Nephron progenitor cell (in vitro differentiated cells): ENCODE measurements at regions not wholly inside any gene's neighbourhood (a gene's known extent, or its start where the extent isn't known, plus 50 kb on each side); places are given as distances from the start of the nearest gene placed in this dataset.

Experiments used
- DNase-seq: peaks from one replicate; pipeline ENCODE4 v3.0.0; 2021
- H3K27ac Mint-ChIP-seq: 2 replicates; pipeline ENCODE4 v1.8.0; 2021; ENCODE audit warnings: mild to moderate bottlenecking, moderate library complexity, mixed read lengths
- H3K27me3 Mint-ChIP-seq: 2 replicates; pipeline ENCODE4 v1.8.0; 2021; ENCODE audit warnings: mild to moderate bottlenecking, low read depth, mixed read lengths; ENCODE audit not compliant: poor library complexity
- H3K36me3 Mint-ChIP-seq: 2 replicates; pipeline ENCODE4 v1.8.0; 2021; ENCODE audit warnings: low read depth, mixed read lengths
- H3K4me1 Mint-ChIP-seq: 2 replicates; pipeline ENCODE4 v1.8.0; 2021; ENCODE audit warnings: mixed read lengths
- H3K4me3 Mint-ChIP-seq: 2 replicates; pipeline ENCODE4 v1.8.0; 2021; ENCODE audit warnings: mild to moderate bottlenecking, moderate library complexity, mixed read lengths
- H3K9me3 Mint-ChIP-seq: 2 replicates; pipeline ENCODE4 v1.8.0; 2021; ENCODE audit warnings: mild to moderate bottlenecking, moderate library complexity, mixed read lengths
- TF ChIP-seq, protein P1 (sequence below): fragments of 200-600 bp; sonication (generic); IDR thresholded peaks from 2 replicates; pipeline ENCODE4 v1.5.0; 2021; ENCODE audit warnings: antibody characterized with exemption

DNA sequence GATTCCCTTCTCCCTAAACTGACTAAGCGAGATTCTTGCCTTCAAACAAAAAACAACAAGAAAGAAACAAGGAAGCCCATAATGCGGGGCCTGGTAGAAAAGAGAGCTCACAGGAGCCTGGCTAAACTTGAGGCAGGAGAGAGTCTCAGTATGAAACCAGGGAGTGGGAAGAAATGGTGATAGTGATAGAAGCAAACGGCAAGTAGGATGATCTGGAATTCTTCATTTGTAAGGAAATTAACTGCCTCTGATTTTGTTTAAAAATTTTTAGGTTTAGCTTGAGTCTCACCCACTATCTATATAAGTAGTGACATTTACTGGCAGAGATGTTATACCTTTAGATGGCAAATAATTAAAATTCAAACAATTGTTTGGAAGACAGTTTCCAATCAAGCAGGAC lies 1356.5 kb upstream of the LRRTM1 start:
- peaks cover 4% of the 10 kb centered on the region for H3K27me3 Mint-ChIP-seq
- TF ChIP-seq, protein P1, sequence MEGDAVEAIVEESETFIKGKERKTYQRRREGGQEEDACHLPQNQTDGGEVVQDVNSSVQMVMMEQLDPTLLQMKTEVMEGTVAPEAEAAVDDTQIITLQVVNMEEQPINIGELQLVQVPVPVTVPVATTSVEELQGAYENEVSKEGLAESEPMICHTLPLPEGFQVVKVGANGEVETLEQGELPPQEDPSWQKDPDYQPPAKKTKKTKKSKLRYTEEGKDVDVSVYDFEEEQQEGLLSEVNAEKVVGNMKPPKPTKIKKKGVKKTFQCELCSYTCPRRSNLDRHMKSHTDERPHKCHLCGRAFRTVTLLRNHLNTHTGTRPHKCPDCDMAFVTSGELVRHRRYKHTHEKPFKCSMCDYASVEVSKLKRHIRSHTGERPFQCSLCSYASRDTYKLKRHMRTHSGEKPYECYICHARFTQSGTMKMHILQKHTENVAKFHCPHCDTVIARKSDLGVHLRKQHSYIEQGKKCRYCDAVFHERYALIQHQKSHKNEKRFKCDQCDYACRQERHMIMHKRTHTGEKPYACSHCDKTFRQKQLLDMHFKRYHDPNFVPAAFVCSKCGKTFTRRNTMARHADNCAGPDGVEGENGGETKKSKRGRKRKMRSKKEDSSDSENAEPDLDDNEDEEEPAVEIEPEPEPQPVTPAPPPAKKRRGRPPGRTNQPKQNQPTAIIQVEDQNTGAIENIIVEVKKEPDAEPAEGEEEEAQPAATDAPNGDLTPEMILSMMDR, result no peak
- H3K4me1 Mint-ChIP-seq, result no peaks in the 10 kb centered on the region
- DNase-seq, result no peak
- peaks cover 4% of the 10 kb centered on the region for H3K36me3 Mint-ChIP-seq
- no peak overlapping the region for H3K27ac Mint-ChIP-seq
- H3K9me3 Mint-ChIP-seq, result peaks cover 28% of the 10 kb centered on the region
- no peak overlapping the region for H3K4me3 Mint-ChIP-seq

DNA sequence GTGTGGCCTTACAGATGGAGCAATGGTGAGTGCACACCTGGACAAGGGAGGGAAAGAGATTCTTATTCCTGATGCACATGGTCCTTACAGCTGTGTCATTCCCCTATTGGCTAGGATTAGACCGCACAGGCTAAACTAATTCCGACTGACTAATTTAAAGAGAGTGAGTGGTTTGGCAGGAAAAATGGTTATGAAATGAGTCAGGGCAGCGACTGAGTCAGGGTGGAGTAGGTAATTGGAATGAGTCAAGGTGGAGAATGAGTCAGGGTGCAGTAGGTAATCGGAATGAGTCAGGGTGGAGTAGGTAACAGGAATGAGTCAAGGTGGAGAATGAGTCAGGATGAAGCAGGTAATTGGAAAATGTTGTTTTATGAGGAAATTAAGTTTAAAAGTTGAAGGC lies 1353.7 kb upstream of the LRRTM1 start:
- TF ChIP-seq, protein P1, result no peak
- Mint-ChIP-seq H3K4me3 (no peak overlapping the region), H3K27ac (no peak overlapping the region), H3K9me3 (peaks cover 31% of the 10 kb centered on the region), H3K27me3 (peaks cover 4% of the 10 kb centered on the region), H3K36me3 (peaks cover 4% of the 10 kb centered on the region), H3K4me1 (no peaks in the 10 kb centered on the region)
- no peak for DNase-seq

DNA sequence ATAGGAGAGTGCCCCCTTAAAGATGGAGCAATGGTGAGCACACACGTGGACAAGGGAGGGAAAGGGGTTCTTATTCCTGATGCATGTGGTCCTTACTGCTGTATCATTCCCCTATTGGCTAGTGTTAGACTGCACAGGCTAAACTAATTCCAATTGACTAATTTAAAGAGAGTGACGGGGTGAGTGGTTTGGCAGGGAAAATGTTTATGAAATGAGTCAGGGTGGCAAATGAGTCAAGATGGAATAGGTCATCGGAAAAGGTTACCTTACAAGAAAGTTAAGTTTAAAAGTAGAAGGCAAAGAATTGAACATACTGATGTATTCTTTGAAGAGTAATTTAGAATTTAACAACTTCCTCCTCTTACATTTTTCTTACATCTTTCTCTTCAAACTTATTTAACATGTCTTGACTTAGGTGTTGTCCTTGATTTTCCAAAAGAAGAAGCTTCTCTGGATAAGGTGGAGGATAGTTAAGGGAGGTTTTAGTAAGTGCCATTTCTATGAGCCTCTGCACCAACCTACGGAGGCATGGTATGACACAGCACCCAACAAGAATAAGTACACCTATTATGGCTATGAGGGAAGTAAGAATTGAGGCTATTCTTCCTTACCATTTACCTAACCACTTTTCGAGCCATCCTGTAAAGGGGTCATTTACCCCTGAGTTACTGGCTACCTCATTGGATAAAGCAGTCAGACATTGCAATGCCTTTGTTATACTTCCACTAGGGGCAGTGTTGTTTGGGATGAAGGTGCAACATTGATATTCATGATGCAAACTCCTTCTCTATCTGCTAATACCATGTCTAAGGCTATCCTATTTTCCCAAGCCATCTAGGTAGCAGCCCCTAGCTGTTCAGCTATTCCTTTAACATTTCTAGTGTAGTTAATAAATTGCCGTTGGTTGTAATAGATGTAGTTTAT lies 1345.8 kb upstream of the LRRTM1 start:
- H3K4me1 Mint-ChIP-seq, result peaks cover 16% of the 10 kb centered on the region
- no peak overlapping the region for H3K4me3 Mint-ChIP-seq
- H3K9me3 Mint-ChIP-seq, result no peaks in the 10 kb centered on the region
- no peaks in the 10 kb centered on the region for H3K27me3 Mint-ChIP-seq
- no peaks in the 10 kb centered on the region for H3K36me3 Mint-ChIP-seq
- no peak overlapping the region for H3K27ac Mint-ChIP-seq
- DNase-seq, result no peak
- TF ChIP-seq, protein P1, result no peak

DNA sequence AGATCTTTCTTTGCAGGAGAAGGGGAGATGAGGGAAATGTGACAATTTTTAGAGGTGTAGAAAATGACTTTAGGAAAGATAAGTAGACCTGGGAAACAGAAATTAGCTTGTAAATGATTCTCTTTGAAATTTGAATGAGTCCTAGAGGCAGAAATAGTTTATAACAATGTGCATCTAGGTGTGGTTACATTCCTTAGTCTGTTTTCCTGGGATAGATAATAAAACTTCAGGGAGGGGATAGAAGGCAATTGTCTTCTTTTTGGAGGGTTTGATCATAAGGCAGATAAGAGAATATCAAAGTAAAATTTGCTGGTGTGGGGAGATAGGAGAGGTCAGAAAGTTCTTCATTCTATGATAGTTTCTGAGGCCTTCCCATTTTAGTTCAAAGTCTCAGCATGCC lies 1344.3 kb upstream of the LRRTM1 start:
- Mint-ChIP-seq H3K4me1 (peaks cover 19% of the 10 kb centered on the region), H3K36me3 (no peaks in the 10 kb centered on the region), H3K9me3 (no peaks in the 10 kb centered on the region), H3K4me3 (no peak overlapping the region), H3K27ac (no peak overlapping the region), H3K27me3 (no peaks in the 10 kb centered on the region)
- DNase-seq, result no peak
- TF ChIP-seq, protein P1, result no peak

DNA sequence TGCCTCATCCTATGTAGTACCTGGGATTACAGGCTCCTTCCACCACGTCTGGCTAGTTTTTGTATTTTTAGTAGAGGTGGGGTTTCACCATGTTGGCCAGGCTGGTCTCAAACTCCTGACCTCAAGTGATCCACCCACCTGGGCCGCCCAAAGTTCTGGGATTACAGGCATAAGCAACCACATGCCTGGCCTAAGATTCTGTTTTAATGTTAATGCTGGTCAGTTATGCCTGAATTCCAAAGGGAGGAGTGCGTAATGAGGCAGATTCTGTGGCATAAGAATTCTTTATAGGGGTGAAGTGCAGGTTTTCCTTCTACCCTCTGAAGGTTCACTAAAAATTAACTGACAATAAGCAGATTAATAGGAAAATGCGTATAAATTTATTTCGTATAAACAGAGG lies 1343.8 kb upstream of the LRRTM1 start:
- DNase-seq, result no peak
- Mint-ChIP-seq H3K27me3 (no peaks in the 10 kb centered on the region), H3K4me1 (peaks cover 19% of the 10 kb centered on the region), H3K36me3 (no peaks in the 10 kb centered on the region), H3K4me3 (no peak overlapping the region), H3K9me3 (no peaks in the 10 kb centered on the region), H3K27ac (no peak overlapping the region)
- TF ChIP-seq, protein P1, result no peak

DNA sequence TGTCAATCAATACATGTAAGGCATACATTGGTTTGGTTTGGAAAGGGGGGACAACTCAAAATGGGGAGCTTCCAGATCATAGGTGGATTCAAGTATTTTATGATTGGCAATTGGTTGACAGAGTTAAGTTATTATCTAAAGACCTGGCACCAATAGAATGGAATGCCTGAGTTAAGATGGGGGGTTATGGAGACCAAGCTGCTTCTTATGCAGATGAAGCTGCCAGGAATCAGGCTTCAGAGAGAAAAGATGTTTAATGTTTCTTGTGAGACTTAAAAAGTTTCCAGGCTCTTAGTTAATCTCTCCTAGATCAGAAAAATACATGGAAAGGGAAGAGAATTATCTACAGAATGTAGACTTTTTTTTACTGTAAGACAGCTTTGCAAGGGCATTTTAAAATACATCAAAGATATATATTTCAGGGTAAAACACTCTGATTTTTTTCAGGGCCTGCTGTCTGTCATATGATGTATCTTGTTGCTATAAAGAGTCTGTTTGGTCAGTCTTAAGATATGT lies 1343.2 kb upstream of the LRRTM1 start:
- Mint-ChIP-seq H3K36me3 (no peaks in the 10 kb centered on the region), H3K27me3 (no peaks in the 10 kb centered on the region), H3K27ac (no peak overlapping the region), H3K4me1 (peaks cover 19% of the 10 kb centered on the region), H3K4me3 (no peak overlapping the region), H3K9me3 (no peaks in the 10 kb centered on the region)
- TF ChIP-seq, protein P1, result no peak
- no peak for DNase-seq
